ENCODE measurements at regions not wholly inside any gene's neighbourhood (a gene's known extent, or its start where the extent isn't known, plus 50 kb on each side); places are given as distances from the start of the nearest gene placed in this dataset.

DNA sequence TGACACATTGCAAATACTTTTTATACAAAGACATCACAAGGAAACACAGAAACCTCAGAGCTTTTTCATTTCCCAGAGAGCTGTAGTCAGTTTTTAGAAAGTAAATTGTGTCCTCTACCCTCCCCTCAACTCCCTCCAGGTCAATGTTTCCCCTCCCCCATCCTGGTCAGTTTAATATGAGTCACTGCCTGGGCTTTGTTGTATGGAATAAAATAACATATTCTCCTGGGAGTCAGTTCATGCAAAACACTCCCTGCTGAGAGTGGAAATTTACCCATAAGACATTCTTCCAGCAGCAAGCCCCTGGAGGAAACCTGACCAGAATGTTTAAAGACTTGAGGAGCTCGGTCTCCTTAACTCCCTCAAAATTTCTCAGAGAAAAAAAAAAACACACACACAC, 270.1 kb upstream of the LDB2 start:
- peak; percentile 81 for DNase-seq

DNA sequence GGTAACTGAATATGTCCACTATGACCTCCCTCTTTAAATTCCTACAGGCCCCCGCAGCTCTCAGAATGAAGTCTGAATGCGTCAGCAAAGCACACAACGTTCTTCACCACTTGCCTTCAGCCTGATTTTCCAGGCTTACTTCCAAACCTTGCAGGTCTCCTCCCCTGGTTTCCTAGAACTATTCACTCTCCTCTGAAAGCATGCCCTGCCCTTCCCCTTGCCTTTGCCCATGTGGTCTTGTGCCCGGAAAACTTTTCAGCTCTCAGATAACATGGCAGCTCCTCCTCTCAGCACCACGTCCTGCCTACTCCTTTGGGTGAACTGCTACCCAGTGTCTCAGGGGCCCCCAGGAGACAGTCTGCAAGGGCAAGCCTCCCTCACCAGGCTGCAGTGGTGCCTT, 268.5 kb upstream of the LDB2 start:
- DNase-seq: no peak

DNA sequence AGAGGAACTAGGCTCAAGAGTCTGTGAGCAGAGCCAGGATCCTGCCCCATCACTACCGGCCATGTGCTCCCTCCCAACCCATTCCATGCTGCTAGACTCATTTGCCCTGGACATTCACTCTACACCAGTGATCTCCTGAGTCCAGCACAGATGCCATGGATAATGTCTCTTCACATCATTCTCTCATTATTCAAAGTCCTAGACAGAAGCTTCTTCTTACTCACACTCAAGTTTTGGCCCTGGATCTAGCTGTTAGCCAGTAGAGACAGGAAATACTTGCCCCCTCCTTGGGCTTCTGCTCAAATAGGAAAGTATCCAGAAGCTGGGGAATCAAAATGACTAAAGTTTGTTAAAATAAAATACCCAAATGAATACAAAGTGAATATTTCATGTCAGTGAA, 266.8 kb upstream of the LDB2 start:
- peak; percentile 53 for DNase-seq

DNA sequence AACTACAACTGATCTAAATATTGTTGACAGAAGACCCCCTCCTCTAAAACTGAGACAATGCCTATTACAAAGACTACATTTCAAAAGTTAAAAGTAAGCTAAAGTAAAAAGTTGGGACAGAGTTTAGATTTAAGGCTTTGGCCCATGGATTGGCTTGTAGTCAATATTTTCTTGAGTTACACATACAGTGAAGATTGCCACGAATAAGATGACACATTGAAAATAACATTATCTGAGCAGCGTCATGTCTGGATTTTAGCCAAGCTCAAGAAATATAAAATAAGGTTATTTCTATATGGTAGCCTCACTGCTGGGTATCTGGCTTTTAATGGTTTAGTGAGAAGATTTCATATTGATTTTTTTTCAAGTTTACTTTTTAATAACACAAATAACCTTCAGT, 266.2 kb upstream of the LDB2 start:
- peak; percentile 28 for DNase-seq

DNA sequence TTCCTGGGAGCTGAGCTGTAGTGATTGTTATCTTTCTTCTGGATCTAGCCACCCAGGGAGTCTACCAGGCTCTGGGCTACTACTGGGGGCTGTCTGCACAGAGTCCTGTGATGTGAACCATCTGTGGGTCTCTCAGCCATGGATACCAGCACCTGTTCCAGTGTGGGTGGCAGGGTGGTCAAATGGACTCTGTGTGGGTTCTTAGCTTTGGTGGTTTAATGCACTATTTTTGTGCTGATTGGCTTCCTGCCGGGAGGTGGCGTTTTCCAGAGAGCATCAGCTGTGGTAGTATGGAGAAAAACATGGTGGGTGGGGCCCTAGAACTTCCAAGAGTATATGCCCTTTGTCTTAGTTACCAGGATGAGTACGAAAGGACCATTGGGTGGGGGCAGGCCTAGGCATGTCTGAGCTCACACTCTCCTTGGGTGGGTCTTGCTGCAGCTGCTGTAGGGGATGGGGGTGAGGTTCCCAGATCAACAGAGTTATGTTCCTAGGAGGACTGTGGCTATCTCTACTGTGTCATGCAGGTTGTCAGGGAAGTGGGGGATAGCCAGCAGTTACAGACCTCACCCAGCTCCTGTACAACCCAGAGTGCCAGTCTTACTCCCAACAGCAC, 264.8 kb upstream of the LDB2 start:
- DNase-seq: no peak

DNA sequence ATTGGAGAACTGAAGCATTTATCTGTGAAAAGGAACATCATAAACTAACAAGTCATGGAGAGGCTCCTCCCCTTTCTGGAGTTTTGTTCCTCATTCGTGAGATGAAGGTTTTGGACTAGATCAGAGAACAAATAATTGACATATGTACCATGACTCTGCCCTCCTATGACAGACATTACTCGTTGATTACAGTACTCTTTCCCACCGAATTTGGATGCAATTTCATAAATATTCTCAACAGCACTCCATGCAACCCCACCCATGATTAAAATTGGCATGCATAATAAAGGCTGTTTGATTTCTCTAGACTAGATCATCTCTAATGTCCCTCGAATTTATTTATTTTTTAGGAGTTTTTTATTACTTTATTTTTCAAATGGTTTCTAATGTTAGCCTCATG, 258.9 kb upstream of the LDB2 start:
- DNase-seq: no peak

DNA sequence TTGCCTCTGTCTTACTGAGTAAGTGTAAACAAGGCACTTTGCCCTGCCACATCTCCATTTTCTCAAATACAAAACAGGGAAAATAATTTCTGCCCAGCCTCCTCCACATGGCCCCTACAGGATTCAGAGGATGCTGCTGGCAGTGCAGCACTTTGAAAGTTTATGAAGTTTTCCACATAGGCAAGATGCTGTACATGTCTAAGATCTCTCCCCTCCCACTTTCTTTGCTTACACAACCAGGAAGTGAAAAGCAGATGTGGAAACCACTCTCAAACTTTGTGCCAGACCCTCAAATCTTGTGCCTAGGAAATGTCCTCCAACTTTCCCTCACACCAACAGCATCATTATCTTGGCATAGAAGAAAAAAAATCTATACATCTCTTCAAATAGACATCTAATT, 257.0 kb upstream of the LDB2 start:
- DNase-seq: peak; percentile 25

DNA sequence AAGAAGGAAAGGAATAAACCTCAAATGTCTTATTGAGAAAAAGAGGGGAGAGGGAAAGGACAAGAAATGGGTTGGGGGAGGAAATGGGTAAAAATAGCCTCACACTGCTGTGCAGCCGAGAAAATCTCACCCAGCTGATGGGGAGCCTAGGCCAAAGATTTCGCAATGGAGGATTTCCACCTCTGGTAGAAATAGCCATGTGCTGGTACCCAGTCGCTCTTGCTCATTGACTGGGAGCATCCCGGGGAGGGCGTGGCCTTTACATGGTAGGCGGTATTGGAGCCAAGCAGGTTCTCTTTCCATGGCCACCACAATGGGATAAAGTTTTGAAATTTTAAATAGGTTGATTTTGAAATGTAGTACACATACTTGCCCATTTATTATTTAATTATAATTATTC, 255.1 kb upstream of the LDB2 start:
- no peak for DNase-seq

DNA sequence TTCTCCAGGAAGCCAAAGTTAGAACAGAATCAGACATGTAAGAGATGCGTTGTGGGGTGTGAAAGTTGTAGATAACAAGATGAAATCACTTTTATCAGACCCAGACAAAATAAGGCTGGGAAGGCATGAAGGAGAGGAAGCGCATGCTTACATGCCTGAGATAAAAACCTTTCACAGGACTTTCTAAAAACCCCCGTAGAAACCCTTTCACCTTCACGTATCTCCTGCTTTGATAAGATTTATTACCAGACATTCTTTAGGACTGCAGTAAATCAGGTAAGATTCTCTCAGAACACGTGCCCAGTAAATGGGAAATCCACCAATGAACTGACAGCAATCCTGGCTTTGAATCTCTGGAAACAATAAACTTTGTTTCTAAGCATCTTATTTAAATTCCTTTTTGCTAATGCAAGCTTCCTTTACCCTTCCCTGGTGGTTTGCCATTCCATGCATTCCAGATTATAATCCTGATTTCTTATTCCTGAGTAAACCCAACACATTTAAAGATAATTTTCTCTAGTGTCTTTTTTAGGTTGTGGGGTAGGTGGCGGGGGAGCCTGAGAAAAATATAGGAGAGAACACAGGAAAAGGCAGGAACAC, 254.6 kb upstream of the LDB2 start:
- peak; percentile 52 for DNase-seq

DNA sequence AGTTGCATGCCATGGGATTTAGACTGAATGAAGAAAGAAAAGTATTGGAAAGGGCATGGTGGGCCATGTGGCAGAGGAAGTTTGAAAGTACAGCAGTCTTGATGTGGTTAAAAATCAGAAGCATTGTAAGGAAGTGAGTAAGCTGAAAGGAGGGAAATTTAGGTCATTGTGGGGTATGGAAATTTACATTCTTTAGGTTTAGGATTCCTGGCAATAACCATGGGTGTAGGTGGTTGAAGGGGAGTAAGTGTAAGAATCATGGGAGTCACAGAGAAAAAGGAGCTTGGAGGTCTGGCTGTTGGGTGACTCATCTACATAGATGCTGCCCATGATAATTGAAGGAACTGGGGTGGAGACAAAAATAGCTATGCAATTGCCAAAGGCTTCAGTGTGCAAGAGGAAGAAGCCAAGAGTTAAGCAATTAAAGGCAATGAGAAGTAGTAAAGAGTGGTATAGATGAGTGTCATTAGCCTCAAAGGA, 243.8 kb upstream of the LDB2 start:
- peak; percentile 99 for DNase-seq

DNA sequence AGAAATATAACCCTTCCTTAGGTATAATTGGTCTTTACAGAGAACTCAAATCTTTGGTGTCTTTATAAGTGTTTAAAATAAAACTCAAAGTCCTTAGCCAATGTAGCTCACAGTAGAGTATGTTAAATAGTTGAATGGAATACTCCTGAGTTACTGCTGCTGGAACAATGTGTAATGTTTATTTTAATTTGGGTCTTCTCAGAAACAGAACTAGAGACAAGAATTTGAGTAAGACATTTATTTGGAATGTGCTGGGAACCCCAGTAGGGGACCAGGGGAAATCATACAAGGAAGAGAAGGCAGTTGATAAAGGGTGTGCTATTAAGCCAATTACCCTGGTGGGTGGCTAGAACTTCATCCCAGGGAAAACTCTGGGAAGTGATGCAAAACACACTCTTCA, 240.4 kb upstream of the LDB2 start:
- no peak for DNase-seq

DNA sequence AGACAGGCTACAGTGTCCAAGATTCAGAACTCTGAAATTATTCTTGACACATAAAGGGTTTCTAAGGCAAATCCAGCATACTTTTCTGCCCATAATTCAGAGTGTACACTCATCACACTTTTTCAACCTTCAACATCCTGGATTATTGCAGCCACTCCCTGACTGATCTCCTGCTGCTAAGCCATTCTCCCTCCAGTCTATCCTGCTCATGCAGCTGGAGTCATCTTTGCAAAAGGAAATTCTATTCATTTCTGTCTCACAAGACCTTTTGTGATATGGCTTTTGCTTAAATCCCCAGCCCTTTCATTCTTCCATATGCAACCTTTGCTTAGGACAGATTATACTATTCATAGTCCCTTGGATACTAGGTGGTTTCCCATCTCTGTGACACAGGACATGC, 236.1 kb upstream of the LDB2 start:
- DNase-seq: no peak

DNA sequence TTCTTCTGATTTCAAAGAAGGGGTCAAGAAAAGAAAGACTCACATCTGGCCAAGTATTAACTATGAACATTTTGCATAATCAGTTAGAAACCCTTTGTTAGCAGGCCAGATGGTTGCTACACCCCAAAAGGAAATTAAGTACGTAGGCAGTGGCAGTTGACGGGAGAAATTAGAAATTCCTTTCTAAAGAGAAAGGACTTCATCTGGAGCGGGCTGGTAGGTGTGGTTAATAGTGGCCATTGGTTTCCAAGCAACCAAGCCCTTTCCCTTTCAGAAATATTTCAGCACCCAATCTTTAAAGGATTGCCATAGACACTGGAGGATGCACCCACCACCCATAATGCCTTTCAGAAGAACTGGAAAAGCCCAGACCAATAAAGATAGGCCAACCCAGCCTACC, 235.7 kb upstream of the LDB2 start:
- no peak for DNase-seq

DNA sequence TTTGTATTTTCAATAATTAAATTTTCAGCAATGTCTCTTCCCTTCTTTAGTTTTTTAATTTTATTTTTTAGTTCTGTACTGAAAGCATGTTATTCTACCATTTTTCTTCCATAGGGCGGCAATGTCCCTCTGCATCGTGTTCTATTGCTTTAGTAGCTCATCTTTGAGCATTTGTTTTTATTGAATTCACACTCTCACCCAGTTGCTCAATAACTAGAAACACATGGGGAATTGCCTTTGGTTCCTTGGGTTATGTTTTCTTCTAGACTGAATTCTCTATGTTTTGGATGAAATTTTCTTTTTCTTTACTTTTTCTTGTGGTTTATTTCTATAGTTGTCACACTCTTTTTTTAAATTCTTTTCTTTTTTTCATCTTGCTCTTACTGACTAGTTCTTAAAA, 233.8 kb upstream of the LDB2 start:
- DNase-seq: peak; percentile 29

DNA sequence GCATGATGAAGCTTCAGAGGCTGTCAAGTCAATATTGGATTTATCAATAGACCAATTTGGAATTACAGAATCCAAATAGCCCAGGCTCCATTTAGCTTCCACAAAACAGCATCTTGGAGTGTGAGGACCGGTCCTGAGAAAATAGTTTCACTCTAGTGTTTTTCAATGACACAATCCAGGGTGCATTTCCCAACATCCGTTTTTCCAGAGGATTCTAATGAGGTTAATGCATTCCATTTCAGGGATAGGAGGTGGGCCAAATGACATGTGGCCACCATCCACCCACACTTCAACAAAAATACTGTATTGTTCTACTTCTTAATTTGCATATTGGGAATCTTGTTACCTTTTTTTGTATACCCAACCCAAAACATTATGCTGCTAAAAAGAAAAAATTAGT, 229.8 kb upstream of the LDB2 start:
- peak; percentile 63 for DNase-seq

DNA sequence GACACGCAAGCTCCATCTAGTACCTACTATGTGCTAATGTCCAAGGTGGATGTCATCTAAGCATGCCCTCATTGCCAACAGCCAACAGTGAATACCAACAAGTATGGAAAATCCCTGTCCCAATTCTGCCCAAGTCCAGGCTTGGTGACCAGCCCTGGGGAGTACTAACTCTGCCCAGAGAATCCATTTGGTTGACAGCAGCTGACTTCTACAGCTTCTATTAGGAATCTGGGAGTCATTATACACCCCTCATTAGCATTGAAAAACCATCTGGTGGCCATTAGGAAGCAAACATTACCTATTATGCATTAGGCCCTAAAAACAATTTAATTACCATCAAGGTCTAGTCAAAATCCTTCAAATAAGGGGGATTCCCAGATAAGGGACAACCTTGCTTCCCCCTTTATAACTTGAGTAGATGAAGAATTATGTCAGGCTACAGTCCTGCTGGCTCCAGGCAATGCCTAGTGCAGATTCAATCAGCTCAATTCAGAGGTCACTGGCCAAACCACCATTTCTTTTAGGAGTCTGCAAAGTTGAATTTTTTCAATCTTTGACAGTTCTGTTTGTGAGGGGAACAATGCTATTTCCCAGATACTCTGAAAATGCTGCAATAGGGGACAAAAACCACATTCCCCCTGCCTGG, 228.0 kb upstream of the LDB2 start:
- no peak for DNase-seq

DNA sequence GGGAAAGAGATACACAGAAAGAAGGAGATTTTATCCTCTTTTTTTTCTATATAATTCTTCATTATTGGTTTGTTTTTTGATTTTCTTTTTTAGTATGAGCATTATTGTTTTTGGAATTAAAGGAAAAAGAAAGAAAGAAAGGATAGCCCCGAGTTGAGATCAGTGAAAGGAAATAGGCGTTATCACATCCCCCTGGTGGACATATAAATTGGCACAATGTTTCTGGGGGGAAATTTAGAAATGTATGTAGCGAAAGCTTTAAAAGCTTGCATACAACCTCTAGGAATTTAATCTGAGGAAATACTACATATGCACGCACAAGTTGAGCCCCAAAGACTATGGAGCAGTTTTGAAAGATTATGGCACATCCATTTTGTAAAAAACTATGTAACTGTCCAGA, 226.3 kb upstream of the LDB2 start:
- no peak for DNase-seq

DNA sequence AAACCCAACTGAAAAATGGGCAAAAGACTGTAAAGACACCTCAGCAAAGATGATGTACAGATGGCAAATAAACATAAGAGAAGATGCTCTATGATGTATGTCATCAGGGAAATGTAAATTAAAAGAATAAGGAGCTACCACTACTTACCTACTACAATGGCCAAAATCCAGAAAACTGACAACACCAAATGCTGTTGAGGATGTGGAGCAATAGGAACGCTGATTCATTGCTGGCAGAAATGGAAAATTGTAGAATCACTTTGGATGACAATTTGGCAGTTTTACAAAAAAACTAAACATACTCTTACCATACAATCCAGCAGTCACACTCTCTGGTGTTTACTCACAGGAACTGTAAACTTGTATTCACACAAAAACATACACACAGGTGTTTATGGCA, 222.3 kb upstream of the LDB2 start:
- DNase-seq: no peak

DNA sequence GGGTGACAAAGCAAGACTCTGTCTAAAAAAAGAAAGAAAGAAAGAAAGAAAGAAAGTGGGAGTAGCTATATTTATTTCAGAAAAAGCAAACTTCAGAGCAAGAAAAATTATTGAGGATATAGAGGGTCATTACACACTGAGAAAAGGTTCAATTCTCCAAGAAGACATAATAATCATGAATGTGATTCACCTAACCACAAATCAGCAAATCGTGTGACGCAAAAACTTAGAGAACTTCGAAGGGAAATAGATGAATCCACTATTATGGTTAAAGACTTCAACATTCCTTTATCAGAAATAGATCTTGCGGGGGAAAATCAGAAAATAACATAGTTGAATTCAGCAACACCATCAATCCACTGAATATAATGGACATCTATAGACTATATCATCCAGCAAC, 219.3 kb upstream of the LDB2 start:
- no peak for DNase-seq

DNA sequence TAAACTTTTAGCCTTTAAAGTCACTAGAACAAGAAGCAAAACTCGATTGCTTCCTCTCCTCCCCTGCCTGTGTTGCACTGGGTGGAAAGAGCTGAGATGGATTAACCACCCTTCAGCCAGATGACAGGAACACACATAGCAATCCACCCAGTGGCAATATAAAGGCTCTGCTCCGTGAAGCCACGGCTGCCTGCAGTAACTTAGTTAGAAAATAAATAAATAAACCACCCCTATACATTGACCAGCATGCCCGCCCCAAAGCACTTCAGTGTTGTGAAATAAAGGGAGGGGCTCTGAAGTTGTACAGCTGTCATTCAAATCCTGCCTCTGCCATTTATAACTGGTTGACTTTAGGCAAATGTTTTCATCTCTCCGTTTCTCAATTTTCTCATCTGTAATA, 217.1 kb upstream of the LDB2 start:
- no peak for DNase-seq

DNA sequence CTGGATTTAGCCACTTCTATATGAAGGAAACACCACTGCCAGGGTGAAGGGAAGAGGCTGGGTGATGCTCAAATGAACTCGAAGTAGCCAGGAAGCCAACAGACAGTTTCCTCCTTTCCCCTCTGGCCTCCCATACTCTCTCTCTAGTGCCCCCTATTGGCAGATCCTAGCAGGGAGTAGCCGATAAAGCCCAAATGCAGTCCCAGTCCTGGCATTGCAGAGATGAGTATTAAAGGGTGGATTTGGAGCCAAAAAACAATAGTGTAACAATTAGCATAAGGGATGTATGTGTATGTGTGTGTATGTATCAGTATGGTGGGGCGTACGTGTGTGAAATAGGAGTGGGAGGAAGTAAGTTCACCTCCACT, 213.8 kb upstream of the LDB2 start:
- DNase-seq: no peak

DNA sequence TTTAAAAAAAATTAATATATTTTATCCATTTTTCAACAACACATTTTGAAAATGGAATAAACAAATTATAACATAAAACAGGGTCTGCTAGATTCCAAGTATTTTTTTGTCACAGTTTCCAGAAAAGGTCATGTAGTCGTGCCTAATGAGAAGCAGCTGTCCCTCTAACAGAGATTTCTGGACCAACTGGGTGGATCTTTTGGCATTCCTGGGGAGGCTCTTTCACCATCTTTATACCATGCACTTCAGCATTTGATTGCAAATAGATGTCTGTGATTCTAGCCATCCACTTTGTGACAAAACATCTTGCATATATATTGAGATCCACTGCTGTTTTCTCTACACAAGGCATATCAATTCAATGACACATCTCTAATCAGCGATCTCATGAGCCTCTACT, 210.7 kb upstream of the LDB2 start:
- DNase-seq: peak; percentile 47

DNA sequence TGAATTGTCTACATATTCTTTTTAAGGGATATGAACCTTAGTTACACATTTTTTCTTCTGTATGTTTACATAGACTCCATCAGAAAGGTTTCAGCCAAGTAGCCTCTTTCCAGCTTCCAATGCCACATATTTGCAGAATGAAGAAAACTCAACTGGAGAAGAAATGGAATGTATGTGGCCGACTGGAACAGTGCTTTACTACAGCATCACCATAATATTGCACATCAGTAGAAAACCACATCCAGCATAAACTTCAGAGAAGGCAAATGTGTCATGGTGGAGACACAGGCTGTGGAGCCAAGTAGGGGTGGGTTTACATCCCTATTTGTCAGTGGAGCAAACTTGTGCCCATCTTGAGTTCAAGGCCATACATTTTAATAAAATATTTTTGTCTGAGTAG, 204.8 kb upstream of the LDB2 start:
- DNase-seq: peak; percentile 90

DNA sequence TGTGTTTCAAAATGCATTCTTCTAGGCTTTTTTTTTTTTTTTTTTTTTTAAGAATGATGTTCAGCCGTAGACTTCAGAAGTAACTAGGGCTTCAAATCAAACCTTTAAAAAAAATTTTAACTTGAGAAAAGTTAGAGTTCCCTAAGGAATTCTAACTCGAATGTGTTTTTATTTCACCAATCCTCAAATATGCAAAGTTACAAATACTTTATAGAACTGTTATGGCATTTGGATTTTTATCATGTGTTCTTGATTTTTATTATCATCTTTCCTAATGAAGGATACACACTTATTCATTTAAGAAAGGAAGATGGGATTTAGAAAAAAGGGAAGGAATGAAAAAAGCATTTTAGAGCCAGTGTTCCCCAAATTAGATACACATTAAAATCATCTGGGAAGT, 200.6 kb upstream of the LDB2 start:
- DNase-seq: peak; percentile 16

DNA sequence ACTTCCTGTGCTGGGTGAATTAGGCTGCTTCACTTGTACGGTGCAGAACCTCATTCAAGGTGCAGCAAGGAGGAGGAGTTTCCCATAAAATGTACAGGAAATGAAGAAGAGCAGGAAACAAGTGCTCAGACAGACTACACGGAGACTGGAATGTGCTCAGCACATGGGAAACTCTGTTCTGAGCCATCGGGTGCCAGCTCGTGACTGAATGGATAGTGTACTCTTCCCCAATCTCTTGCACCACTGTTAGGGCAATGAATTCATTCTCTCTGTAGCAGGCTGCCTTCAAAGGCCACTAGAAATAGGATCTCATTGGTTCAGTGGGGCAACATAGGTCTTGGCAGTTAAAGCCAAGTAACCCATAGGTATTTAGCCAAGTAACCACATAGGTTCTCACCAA, 200.0 kb upstream of the LDB2 start:
- DNase-seq: no peak

Data from fibroblast of skin of abdomen (primary cell).